ENCODE measurements at regions not wholly inside any gene's neighbourhood (a gene's known extent, or its start where the extent isn't known, plus 50 kb on each side); places are given as distances from the start of the nearest gene placed in this dataset.

GRCh38 chrY:7692701-7693100, 781.1 kb upstream of the AMELY start:
- Histone ChIP-seq H3K27me3 (ENCODE audit: control insufficient read depth, insufficient read depth, low read length) (no peaks in the 10 kb centered on the region), H3K9me3 (ENCODE audit: control insufficient read depth, insufficient read depth, low read length) (peaks cover 3% of the 10 kb centered on the region; the same call in 1 of the 2 replicates), H3K4me3 (ENCODE audit: low read depth, low read length) (no peak overlapping the region), H3K27ac (ENCODE audit: low read depth, low read length) (no peak overlapping the region)
- no peak for DNase-seq (ENCODE audit: low read depth, low spot score)
- no peak for TF ChIP-seq CTCF (IDR thresholded peaks at IDR 0.05; ENCODE audit: low read depth, low read length)
- POLR2A ChIA-PET: no interaction called here
- CTCF ChIA-PET: no interaction called here

GRCh38 chrY:7687086-7687485, 775.5 kb upstream of the AMELY start:
- no peak for DNase-seq (ENCODE audit: low read depth, low spot score)
- TF ChIP-seq CTCF (IDR thresholded peaks at IDR 0.05; ENCODE audit: low read depth, low read length): no peak
- H3K9me3 ChIP-seq (ENCODE audit: control insufficient read depth, insufficient read depth, low read length): peaks cover 3% of the 10 kb centered on the region; the same call in 1 of the 2 replicates
- no peak overlapping the region for H3K27ac ChIP-seq (ENCODE audit: low read depth, low read length)
- CTCF ChIA-PET: no interaction called here
- H3K4me3 ChIP-seq (ENCODE audit: low read depth, low read length): no peak overlapping the region
- H3K27me3 ChIP-seq (ENCODE audit: control insufficient read depth, insufficient read depth, low read length): no peaks in the 10 kb centered on the region
- POLR2A ChIA-PET: no interaction called here

GRCh38 chrY:7684546-7684945, 773.0 kb upstream of the AMELY start:
- no peak overlapping the region for H3K4me3 ChIP-seq (ENCODE audit: low read depth, low read length)
- ChIA-PET CTCF (no interaction called here), POLR2A (interaction anchor here (0.6 kb wide), 1 partner anchor 227 kb away, joined by 3 read pairs; no protein-coding TSS in a partner anchor)
- H3K9me3 ChIP-seq (ENCODE audit: control insufficient read depth, insufficient read depth, low read length): peaks cover 3% of the 10 kb centered on the region; the same call in 1 of the 2 replicates
- no peak overlapping the region for H3K27ac ChIP-seq (ENCODE audit: low read depth, low read length)
- no peak for DNase-seq (ENCODE audit: low read depth, low spot score)
- TF ChIP-seq CTCF (IDR thresholded peaks at IDR 0.05; ENCODE audit: low read depth, low read length): no peak
- H3K27me3 ChIP-seq (ENCODE audit: control insufficient read depth, insufficient read depth, low read length): no peaks in the 10 kb centered on the region

- POLR2A ChIA-PET: no interaction called here
- no peak for DNase-seq (ENCODE audit: low read depth, low spot score)
- Histone ChIP-seq H3K27ac (ENCODE audit: low read depth, low read length) (no peak overlapping the region), H3K4me3 (ENCODE audit: low read depth, low read length) (no peak overlapping the region), H3K27me3 (ENCODE audit: control insufficient read depth, insufficient read depth, low read length) (no peaks in the 10 kb centered on the region), H3K9me3 (ENCODE audit: control insufficient read depth, insufficient read depth, low read length) (peaks cover 10% of the 10 kb centered on the region; the same call in 1 of the 2 replicates)
- CTCF ChIA-PET: no interaction called here
- no peak for TF ChIP-seq CTCF (IDR thresholded peaks at IDR 0.05; ENCODE audit: low read depth, low read length)
Observed at GRCh38 chrY:7682386-7682785, 770.8 kb upstream of the AMELY start.

- H3K9me3 ChIP-seq (ENCODE audit: control insufficient read depth, insufficient read depth, low read length): peaks cover 10% of the 10 kb centered on the region; the same call in 1 of the 2 replicates
- CTCF ChIA-PET: no interaction called here
- no peak overlapping the region for H3K4me3 ChIP-seq (ENCODE audit: low read depth, low read length)
- H3K27ac ChIP-seq (ENCODE audit: low read depth, low read length): no peak overlapping the region
- DNase-seq (ENCODE audit: low read depth, low spot score): no peak
- POLR2A ChIA-PET: no interaction called here
- TF ChIP-seq CTCF (IDR thresholded peaks at IDR 0.05; ENCODE audit: low read depth, low read length): no peak
- H3K27me3 ChIP-seq (ENCODE audit: control insufficient read depth, insufficient read depth, low read length): no peaks in the 10 kb centered on the region
Observed at GRCh38 chrY:7681426-7681825, 769.9 kb upstream of the AMELY start.

Data from AG04450 (cell line).